Fibroblast of lung (primary cell): ENCODE measurements at regions not wholly inside any gene's neighbourhood (a gene's known extent, or its start where the extent isn't known, plus 50 kb on each side); places are given as distances from the start of the nearest gene placed in this dataset.

Source experiments
- EZH2 ChIP-seq: IDR thresholded peaks from 2 replicates; pipeline ENCODE4 v1.5.1; 2012; ENCODE audit warnings: low read length, control low read depth, mild to moderate bottlenecking; ENCODE audit errors: missing control alignments
- TF ChIP-seq, protein P1 (sequence below), 2 donors: IDR thresholded peaks in 1 of 2; conservative IDR thresholded peaks in 1 of 2; 1 replicate in 1 of 2; 2 replicates in 1 of 2; pipeline ENCODE4 v1.5.1; 2011 to 2012; ENCODE audit warnings: low read length in 2 of 2, control low read depth in 1 of 2, inconsistent platforms in 1 of 2, low read depth in 1 of 2, mild to moderate bottlenecking in 1 of 2

- TF ChIP-seq, protein P1, sequence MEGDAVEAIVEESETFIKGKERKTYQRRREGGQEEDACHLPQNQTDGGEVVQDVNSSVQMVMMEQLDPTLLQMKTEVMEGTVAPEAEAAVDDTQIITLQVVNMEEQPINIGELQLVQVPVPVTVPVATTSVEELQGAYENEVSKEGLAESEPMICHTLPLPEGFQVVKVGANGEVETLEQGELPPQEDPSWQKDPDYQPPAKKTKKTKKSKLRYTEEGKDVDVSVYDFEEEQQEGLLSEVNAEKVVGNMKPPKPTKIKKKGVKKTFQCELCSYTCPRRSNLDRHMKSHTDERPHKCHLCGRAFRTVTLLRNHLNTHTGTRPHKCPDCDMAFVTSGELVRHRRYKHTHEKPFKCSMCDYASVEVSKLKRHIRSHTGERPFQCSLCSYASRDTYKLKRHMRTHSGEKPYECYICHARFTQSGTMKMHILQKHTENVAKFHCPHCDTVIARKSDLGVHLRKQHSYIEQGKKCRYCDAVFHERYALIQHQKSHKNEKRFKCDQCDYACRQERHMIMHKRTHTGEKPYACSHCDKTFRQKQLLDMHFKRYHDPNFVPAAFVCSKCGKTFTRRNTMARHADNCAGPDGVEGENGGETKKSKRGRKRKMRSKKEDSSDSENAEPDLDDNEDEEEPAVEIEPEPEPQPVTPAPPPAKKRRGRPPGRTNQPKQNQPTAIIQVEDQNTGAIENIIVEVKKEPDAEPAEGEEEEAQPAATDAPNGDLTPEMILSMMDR (conservative IDR thresholded peaks at IDR 0.05 in 1 of 2, IDR thresholded peaks at IDR 0.05 in 1 of 2; ENCODE audit: low read depth in 1 of 2, low read length in 2 of 2) = no peak
- TF ChIP-seq EZH2 = no peak
Observed at GRCh38 chr2:12657560-12657959, 59.2 kb upstream of the TRIB2 start.
